ENCODE measurements at regions not wholly inside any gene's neighbourhood (a gene's known extent, or its start where the extent isn't known, plus 50 kb on each side); places are given as distances from the start of the nearest gene placed in this dataset.
A peak's percentile ranks its signal among the peaks of the same experiment; 100 is the strongest.

DNA sequence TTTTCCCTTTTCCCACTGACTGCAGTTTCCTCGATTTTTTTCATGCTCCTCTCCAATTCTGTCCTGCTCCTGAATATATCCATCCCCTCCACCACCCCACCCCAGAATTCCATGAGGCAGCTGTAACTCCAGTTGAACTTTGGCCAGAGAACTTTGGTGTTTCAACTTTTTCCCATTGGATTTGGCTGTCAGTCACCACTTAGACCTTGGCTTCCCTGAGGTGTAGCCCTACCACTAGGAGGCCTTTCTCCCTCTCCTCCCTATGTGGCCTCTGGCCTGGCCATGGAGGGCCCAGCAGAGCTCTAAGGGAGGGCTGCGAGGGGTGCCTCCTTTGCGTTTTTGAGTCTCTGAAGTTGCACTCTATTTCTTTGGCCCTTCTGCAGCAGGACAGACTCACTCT is 261.3 kb downstream of the PIK3R1 start:
- Mint-ChIP-seq H3K4me1 (no peaks in the 10 kb centered on the region), H3K9me3 (no peaks in the 10 kb centered on the region), H3K27me3 (ENCODE audit: insufficient read depth, low read depth, poor library complexity) (peaks cover 3% of the 10 kb centered on the region), H3K36me3 (ENCODE audit: low read depth) (no peaks in the 10 kb centered on the region), H3K4me3 (no peak overlapping the region), H3K27ac (no peak overlapping the region)
- no peaks in the 10 kb centered on the region for H3K79me2 ChIP-seq (replicated peaks; ENCODE audit: insufficient read depth)
- H2AFZ ChIP-seq = 0 out of 2 replicates have a peak overlapping the region, but pooled peaks have one; percentile 16
- no peaks in the 10 kb centered on the region for H4K20me1 ChIP-seq (replicated peaks; ENCODE audit: insufficient read depth)
- no peaks in the 10 kb centered on the region for H3K4me1 ChIP-seq (ENCODE audit: insufficient read depth)
- DNase-seq (ENCODE audit: low spot score) (peak; percentile 25), ATAC-seq (peak; percentile 80)
- no peaks in the 10 kb centered on the region for H3F3A ChIP-seq (replicated peaks; ENCODE audit: low read depth)
- TF ChIP-seq POLR2AphosphoS5 (IDR thresholded peaks at IDR 0.05; ENCODE audit: low read depth) = no peak
- TF ChIP-seq, protein P1, sequence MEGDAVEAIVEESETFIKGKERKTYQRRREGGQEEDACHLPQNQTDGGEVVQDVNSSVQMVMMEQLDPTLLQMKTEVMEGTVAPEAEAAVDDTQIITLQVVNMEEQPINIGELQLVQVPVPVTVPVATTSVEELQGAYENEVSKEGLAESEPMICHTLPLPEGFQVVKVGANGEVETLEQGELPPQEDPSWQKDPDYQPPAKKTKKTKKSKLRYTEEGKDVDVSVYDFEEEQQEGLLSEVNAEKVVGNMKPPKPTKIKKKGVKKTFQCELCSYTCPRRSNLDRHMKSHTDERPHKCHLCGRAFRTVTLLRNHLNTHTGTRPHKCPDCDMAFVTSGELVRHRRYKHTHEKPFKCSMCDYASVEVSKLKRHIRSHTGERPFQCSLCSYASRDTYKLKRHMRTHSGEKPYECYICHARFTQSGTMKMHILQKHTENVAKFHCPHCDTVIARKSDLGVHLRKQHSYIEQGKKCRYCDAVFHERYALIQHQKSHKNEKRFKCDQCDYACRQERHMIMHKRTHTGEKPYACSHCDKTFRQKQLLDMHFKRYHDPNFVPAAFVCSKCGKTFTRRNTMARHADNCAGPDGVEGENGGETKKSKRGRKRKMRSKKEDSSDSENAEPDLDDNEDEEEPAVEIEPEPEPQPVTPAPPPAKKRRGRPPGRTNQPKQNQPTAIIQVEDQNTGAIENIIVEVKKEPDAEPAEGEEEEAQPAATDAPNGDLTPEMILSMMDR (conservative IDR thresholded peaks at IDR 0.05; ENCODE audit: low read depth in 2 of 2) = peak; percentile 30 to 58; a peak in 3 of 4 replicates
- H3K36me3 ChIP-seq (ENCODE audit: insufficient read depth) = no peaks in the 10 kb centered on the region
- no peak overlapping the region for H3K4me3 ChIP-seq
- no peaks in the 10 kb centered on the region for H3K27me3 ChIP-seq (ENCODE audit: insufficient read depth)
- H3K4me2 ChIP-seq = no peak overlapping the region
- no peak overlapping the region for H3K27ac ChIP-seq (ENCODE audit: low read depth)
- H3K9me2 ChIP-seq (ENCODE audit: insufficient read depth) = peaks cover 17% of the 10 kb centered on the region

DNA sequence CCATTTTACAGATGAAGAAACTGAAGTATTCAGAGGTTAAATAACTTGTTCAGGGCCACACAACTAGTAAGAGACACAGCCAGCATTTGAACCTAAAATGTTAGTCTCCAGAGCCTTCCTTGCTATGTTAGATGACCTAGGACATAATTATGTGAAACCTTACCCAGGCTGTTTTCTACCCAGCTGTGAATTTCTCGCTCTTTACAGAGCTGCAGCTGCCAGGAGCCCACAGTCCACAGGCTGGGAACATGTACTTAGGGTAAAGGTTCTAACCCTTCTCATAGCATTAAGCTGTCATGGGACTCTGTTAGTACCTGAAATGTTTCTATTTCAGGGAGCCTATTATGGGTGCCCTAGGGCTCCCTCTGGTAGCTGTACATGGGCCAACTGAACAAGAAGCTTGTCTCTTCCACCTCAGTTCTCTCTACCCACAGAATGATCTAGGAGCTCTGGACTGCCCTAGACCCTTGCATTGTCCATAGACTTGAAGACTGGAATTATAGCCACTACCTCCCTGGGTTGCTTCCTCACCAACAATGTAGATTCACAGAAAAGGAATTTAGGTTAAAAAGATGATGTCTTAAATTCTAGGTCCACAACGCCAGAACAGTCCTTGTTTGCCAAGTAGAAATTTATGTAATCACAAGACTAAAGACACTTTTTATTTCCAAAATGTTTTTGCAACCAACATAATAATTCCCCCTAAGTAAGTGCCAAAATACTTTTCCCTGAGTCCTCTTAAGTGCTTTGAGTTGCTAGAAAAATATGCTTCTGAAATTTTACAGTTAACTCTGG is 262.9 kb downstream of the PIK3R1 start:
- DNase-seq (ENCODE audit: low spot score) (no peak), ATAC-seq (no peak)
- no peaks in the 10 kb centered on the region for H3K9me3 Mint-ChIP-seq
- Histone ChIP-seq H3F3A (replicated peaks; ENCODE audit: low read depth) (no peaks in the 10 kb centered on the region), H3K4me3 (no peak overlapping the region), H3K4me2 (no peak overlapping the region), H3K27me3 (ENCODE audit: insufficient read depth) (no peaks in the 10 kb centered on the region), H2AFZ (no peak overlapping the region), H3K9me2 (ENCODE audit: insufficient read depth) (peaks cover 15% of the 10 kb centered on the region), H3K4me1 (ENCODE audit: insufficient read depth) (no peaks in the 10 kb centered on the region), H3K36me3 (ENCODE audit: insufficient read depth) (no peaks in the 10 kb centered on the region), H3K79me2 (replicated peaks; ENCODE audit: insufficient read depth) (no peaks in the 10 kb centered on the region), H3K27ac (ENCODE audit: low read depth) (no peak overlapping the region), H4K20me1 (replicated peaks; ENCODE audit: insufficient read depth) (no peaks in the 10 kb centered on the region)
- no peaks in the 10 kb centered on the region for H3K36me3 Mint-ChIP-seq (ENCODE audit: low read depth)
- H3K27ac Mint-ChIP-seq = no peak overlapping the region
- peaks cover 3% of the 10 kb centered on the region for H3K27me3 Mint-ChIP-seq (ENCODE audit: insufficient read depth, low read depth, poor library complexity)
- no peak overlapping the region for H3K4me3 Mint-ChIP-seq
- no peaks in the 10 kb centered on the region for H3K4me1 Mint-ChIP-seq
- TF ChIP-seq EZH2 (IDR thresholded peaks at IDR 0.05; ENCODE audit: low read depth, unreplicated experiment) (no peak), ETS1 (IDR thresholded peaks at IDR 0.05) (no peak), NANOG (IDR thresholded peaks at IDR 0.05; ENCODE audit: borderline replicate concordance) (no peak), POLR2AphosphoS5 (IDR thresholded peaks at IDR 0.05; ENCODE audit: low read depth) (no peak)
- TF ChIP-seq, protein P1 (conservative IDR thresholded peaks at IDR 0.05; ENCODE audit: low read depth in 2 of 2) = no peak
- TF ChIP-seq, protein P2, sequence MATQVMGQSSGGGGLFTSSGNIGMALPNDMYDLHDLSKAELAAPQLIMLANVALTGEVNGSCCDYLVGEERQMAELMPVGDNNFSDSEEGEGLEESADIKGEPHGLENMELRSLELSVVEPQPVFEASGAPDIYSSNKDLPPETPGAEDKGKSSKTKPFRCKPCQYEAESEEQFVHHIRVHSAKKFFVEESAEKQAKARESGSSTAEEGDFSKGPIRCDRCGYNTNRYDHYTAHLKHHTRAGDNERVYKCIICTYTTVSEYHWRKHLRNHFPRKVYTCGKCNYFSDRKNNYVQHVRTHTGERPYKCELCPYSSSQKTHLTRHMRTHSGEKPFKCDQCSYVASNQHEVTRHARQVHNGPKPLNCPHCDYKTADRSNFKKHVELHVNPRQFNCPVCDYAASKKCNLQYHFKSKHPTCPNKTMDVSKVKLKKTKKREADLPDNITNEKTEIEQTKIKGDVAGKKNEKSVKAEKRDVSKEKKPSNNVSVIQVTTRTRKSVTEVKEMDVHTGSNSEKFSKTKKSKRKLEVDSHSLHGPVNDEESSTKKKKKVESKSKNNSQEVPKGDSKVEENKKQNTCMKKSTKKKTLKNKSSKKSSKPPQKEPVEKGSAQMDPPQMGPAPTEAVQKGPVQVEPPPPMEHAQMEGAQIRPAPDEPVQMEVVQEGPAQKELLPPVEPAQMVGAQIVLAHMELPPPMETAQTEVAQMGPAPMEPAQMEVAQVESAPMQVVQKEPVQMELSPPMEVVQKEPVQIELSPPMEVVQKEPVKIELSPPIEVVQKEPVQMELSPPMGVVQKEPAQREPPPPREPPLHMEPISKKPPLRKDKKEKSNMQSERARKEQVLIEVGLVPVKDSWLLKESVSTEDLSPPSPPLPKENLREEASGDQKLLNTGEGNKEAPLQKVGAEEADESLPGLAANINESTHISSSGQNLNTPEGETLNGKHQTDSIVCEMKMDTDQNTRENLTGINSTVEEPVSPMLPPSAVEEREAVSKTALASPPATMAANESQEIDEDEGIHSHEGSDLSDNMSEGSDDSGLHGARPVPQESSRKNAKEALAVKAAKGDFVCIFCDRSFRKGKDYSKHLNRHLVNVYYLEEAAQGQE (IDR thresholded peaks at IDR 0.05; ENCODE audit: unreplicated experiment) = no peak

Measured in GM23338 (cell line).